Ishikawa (cell line): ENCODE measurements at regions not wholly inside any gene's neighbourhood (a gene's known extent, or its start where the extent isn't known, plus 50 kb on each side); places are given as distances from the start of the nearest gene placed in this dataset.

Experiments
- EGR1 ChIP-seq: IDR thresholded peaks from 2 replicates; pipeline ENCODE4 v1.6.1; 2012
- EP300 ChIP-seq: IDR thresholded peaks from 2 replicates; pipeline ENCODE4 v1.6.1; 2012; ENCODE audit warnings: borderline replicate concordance
- NFIC ChIP-seq: IDR thresholded peaks from 2 replicates; pipeline ENCODE4 v1.6.1; 2012
- TAF1 ChIP-seq: IDR thresholded peaks from 2 replicates; pipeline ENCODE4 v1.6.1; 2012; ENCODE audit warnings: low read depth, mild to moderate bottlenecking
- YY1 ChIP-seq: IDR thresholded peaks from 2 replicates; pipeline ENCODE4 v1.6.1; 2012; ENCODE audit warnings: low read depth
- ZBTB7A ChIP-seq: IDR thresholded peaks from 2 replicates; pipeline ENCODE4 v1.6.1; 2012; ENCODE audit warnings: low read depth
- TF ChIP-seq, protein P1 (sequence below): IDR thresholded peaks from 2 replicates; pipeline ENCODE4 v1.6.1; 2012; ENCODE audit warnings: low read depth, mild to moderate bottlenecking

DNA sequence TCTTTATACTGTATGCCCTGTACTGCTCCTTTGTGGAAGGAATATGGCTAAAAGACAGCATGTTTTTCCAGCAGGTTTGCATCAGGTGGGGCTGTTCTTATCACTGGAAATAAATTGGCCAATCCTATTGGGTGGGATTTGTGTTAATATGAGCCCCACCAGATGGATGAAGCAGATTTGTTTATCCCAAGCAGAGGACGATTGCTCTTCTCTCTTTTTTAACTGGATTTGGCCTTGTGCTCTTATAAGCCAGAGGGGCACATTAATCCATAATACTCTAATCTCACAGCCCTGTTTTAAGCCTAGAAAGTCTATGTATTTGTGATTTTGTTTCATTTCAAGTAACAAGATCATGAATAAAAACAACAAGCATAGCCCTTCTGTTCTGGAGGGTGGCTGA is 240.1 kb upstream of the ADARB2 start:
- TF ChIP-seq EGR1 (no peak), ZBTB7A (no peak), NFIC (no peak), EP300 (no peak), YY1 (no peak), TAF1 (no peak)
- TF ChIP-seq, protein P1, sequence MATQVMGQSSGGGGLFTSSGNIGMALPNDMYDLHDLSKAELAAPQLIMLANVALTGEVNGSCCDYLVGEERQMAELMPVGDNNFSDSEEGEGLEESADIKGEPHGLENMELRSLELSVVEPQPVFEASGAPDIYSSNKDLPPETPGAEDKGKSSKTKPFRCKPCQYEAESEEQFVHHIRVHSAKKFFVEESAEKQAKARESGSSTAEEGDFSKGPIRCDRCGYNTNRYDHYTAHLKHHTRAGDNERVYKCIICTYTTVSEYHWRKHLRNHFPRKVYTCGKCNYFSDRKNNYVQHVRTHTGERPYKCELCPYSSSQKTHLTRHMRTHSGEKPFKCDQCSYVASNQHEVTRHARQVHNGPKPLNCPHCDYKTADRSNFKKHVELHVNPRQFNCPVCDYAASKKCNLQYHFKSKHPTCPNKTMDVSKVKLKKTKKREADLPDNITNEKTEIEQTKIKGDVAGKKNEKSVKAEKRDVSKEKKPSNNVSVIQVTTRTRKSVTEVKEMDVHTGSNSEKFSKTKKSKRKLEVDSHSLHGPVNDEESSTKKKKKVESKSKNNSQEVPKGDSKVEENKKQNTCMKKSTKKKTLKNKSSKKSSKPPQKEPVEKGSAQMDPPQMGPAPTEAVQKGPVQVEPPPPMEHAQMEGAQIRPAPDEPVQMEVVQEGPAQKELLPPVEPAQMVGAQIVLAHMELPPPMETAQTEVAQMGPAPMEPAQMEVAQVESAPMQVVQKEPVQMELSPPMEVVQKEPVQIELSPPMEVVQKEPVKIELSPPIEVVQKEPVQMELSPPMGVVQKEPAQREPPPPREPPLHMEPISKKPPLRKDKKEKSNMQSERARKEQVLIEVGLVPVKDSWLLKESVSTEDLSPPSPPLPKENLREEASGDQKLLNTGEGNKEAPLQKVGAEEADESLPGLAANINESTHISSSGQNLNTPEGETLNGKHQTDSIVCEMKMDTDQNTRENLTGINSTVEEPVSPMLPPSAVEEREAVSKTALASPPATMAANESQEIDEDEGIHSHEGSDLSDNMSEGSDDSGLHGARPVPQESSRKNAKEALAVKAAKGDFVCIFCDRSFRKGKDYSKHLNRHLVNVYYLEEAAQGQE = no peak
